ENCODE measurements at regions not wholly inside any gene's neighbourhood (a gene's known extent, or its start where the extent isn't known, plus 50 kb on each side); places are given as distances from the start of the nearest gene placed in this dataset.
A peak's percentile ranks its signal among the peaks of the same experiment; 100 is the strongest.

GRCh38 chr1:101158424-101158823, 78.4 kb upstream of the S1PR1 start:
- intact Hi-C loops (cut with micrococcal nuclease; ENCODE audit: unreplicated experiment) = no loop called here
- TF ChIP-seq EZH2 (IDR thresholded peaks at IDR 0.05; ENCODE audit: low read depth) (no peak), CTCF (conservative IDR thresholded peaks at IDR 0.05) (no peak)

DNA sequence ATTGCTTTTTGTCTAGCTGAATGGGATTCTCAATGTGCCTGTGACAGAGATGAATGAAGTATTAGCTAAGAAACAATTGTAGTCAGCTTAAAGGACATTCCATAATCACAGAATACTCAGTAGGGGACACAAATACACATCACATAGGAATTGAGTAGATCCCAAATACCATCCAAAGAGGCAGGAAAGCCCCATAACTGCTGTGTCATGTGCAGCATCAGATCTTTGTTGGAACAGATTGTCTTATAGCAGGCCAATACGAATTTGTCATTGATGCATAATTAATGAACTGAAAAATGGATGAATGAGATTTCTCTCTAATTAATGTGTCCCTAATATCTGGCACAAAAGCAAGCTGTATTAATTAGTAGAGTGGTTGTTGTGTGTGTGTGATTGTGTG, 82.3 kb upstream of the S1PR1 start:
- H3K4me2 ChIP-seq = no peak overlapping the region
- peak in 1 of 2 experiments; percentile 11 for DNase-seq
- no TSS peak for BruUV-seq (replicated peaks)
- H3K36me3 ChIP-seq (ENCODE audit: low read depth) = no peaks in the 10 kb centered on the region
- ChIA-PET POLR2A (ENCODE audit: unreplicated experiment) (no interaction called here), CTCF (no interaction called here)
- peaks cover 14% of the 10 kb centered on the region for H3K4me1 ChIP-seq (replicated peaks; ENCODE audit: insufficient read depth)
- H2AFZ ChIP-seq = no peak overlapping the region
- H4K20me1 ChIP-seq (ENCODE audit: insufficient read depth) = no peaks in the 10 kb centered on the region
- H3K9me3 ChIP-seq (ENCODE audit: insufficient read depth, low read depth) = no peaks in the 10 kb centered on the region
- no peak overlapping the region for H3K4me3 ChIP-seq
- H3F3A ChIP-seq (ENCODE audit: insufficient read depth, low read depth) = peaks cover 8% of the 10 kb centered on the region; the same call in 1 of the 2 replicates
- TF ChIP-seq CTCF (conservative IDR thresholded peaks at IDR 0.05) (no peak), EZH2 (IDR thresholded peaks at IDR 0.05; ENCODE audit: low read depth) (no peak)
- H3K79me2 ChIP-seq (ENCODE audit: low read depth) = no peaks in the 10 kb centered on the region
- intact Hi-C loops (cut with micrococcal nuclease; ENCODE audit: unreplicated experiment) = no loop called here
- H3K9me2 ChIP-seq (ENCODE audit: insufficient read depth) = no peaks in the 10 kb centered on the region
- H3K27ac ChIP-seq = no peak overlapping the region
- H3K27me3 ChIP-seq (ENCODE audit: insufficient read depth, low read depth) = no peaks in the 10 kb centered on the region

More at GRCh38 chr1:101158424-101158823, 78.4 kb upstream of the S1PR1 start:
- Histone ChIP-seq H3K4me2 (no peak overlapping the region), H4K20me1 (ENCODE audit: insufficient read depth) (no peaks in the 10 kb centered on the region), H2AFZ (0 out of 2 replicates have a peak overlapping the region, but pooled peaks have one; percentile 10), H3K27me3 (ENCODE audit: insufficient read depth, low read depth) (no peaks in the 10 kb centered on the region), H3K4me1 (replicated peaks; ENCODE audit: insufficient read depth) (no peaks in the 10 kb centered on the region), H3K4me3 (no peak overlapping the region), H3K27ac (no peak overlapping the region), H3K9me2 (ENCODE audit: insufficient read depth) (no peaks in the 10 kb centered on the region), H3K79me2 (ENCODE audit: low read depth) (no peaks in the 10 kb centered on the region), H3K36me3 (ENCODE audit: low read depth) (no peaks in the 10 kb centered on the region), H3K9me3 (ENCODE audit: insufficient read depth, low read depth) (no peaks in the 10 kb centered on the region), H3F3A (ENCODE audit: insufficient read depth, low read depth) (no peaks in the 10 kb centered on the region)
- POLR2A ChIA-PET (ENCODE audit: unreplicated experiment) = no interaction called here
- CTCF ChIA-PET = no interaction called here
- no TSS peak for BruUV-seq (replicated peaks)
- DNase-seq = no peak

DNA sequence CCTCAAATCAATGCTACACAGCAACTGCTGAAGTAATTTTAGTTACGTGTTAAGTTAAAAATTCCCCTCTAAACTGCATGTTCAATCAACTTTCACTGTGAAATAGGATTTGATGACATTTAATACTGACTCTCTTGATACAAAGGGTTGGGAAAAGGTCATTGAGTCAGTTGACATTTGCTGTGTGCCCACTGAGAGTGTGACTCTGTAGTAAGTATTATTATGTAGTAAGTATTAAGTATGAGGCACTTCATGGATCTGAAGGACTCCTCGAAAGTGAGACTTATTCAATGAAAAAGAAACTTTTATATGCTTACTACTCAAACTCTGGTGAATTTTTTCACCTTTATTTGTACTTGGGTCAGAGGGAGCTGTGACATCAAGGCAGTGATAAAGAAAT, 83.1 kb upstream of the S1PR1 start:
- Histone ChIP-seq H3K27ac (no peak overlapping the region), H3K36me3 (ENCODE audit: low read depth) (no peaks in the 10 kb centered on the region), H3K9me2 (ENCODE audit: insufficient read depth) (no peaks in the 10 kb centered on the region), H3K4me1 (replicated peaks; ENCODE audit: insufficient read depth) (peaks cover 14% of the 10 kb centered on the region), H3K4me2 (no peak overlapping the region), H3K4me3 (no peak overlapping the region), H3K79me2 (ENCODE audit: low read depth) (no peaks in the 10 kb centered on the region), H3F3A (ENCODE audit: insufficient read depth, low read depth) (peaks cover 8% of the 10 kb centered on the region; the same call in 1 of the 2 replicates), H3K9me3 (ENCODE audit: insufficient read depth, low read depth) (no peaks in the 10 kb centered on the region), H2AFZ (no peak overlapping the region), H4K20me1 (ENCODE audit: insufficient read depth) (no peaks in the 10 kb centered on the region), H3K27me3 (ENCODE audit: insufficient read depth, low read depth) (no peaks in the 10 kb centered on the region)
- DNase-seq = no peak
- intact Hi-C loops (cut with micrococcal nuclease; ENCODE audit: unreplicated experiment) = no loop called here
- CTCF ChIA-PET = no interaction called here
- POLR2A ChIA-PET (ENCODE audit: unreplicated experiment) = no interaction called here
- TF ChIP-seq CTCF (conservative IDR thresholded peaks at IDR 0.05) (no peak), EZH2 (IDR thresholded peaks at IDR 0.05; ENCODE audit: low read depth) (no peak)
- no TSS peak for BruUV-seq (replicated peaks)
